DND-41 (cell line): ENCODE measurements at regions not wholly inside any gene's neighbourhood (a gene's known extent, or its start where the extent isn't known, plus 50 kb on each side); places are given as distances from the start of the nearest gene placed in this dataset.

Source experiments
- ATAC-seq: fragments of 200-7000 bp; cut with Tn5 transposase; 3 replicates; pipeline ENCODE4 v1.9.1; 2021; ENCODE audit warnings: low read depth; ENCODE audit not compliant: insufficient read depth
- DNase-seq: peaks from one replicate; pipeline ENCODE4 v3.0.0-alpha.2; 2020
- H2AFZ ChIP-seq: 2 replicates; pipeline ENCODE4 v1.6.0; 2012; ENCODE audit warnings: low read depth, low read length
- H3K27ac ChIP-seq: 2 replicates; pipeline ENCODE4 v1.5.1; 2012; ENCODE audit warnings: low read length, inconsistent platforms
- H3K27me3 ChIP-seq: fragments of 200-600 bp; sonication (generic); 2 replicates; pipeline ENCODE4 v1.6.0; 2012; ENCODE audit warnings: low read length, mild to moderate bottlenecking, inconsistent platforms; ENCODE audit not compliant: insufficient read depth, poor library complexity
- H3K36me3 ChIP-seq: 2 replicates; pipeline ENCODE4 v1.5.1; 2012; ENCODE audit warnings: low read length, inconsistent platforms; ENCODE audit not compliant: insufficient read depth
- H3K4me1 ChIP-seq: 2 replicates; pipeline ENCODE4 v1.5.1; 2012; ENCODE audit warnings: mild to moderate bottlenecking, low read length; ENCODE audit not compliant: insufficient read depth
- H3K4me2 ChIP-seq: 2 replicates; pipeline ENCODE4 v1.6.0; 2012; ENCODE audit warnings: mild to moderate bottlenecking, moderate library complexity, low read length, inconsistent platforms; ENCODE audit not compliant: insufficient read depth
- H3K4me3 ChIP-seq, 2 experiments: fragments of 200-600 bp in 1 of 2; shearing (Covaris generic) in 1 of 2; 2 replicates each; pipeline ENCODE4 v1.5.1; 2012 to 2016; ENCODE audit warnings: inconsistent platforms in 2 of 2, low read length in 2 of 2, mild to moderate bottlenecking in 2 of 2, low read depth in 1 of 2, moderate library complexity in 1 of 2
- H3K79me2 ChIP-seq: 2 replicates; pipeline ENCODE4 v1.6.0; 2012; ENCODE audit warnings: low read length, inconsistent platforms; ENCODE audit not compliant: insufficient read depth
- H3K9ac ChIP-seq: 2 replicates; pipeline ENCODE4 v1.6.0; 2012; ENCODE audit warnings: low read depth, mild to moderate bottlenecking, inconsistent platforms, low read length, moderate library complexity
- H3K9me3 ChIP-seq: 2 replicates; pipeline ENCODE4 v1.5.1; 2012; ENCODE audit warnings: low read length, moderate library complexity, mild to moderate bottlenecking, inconsistent platforms; ENCODE audit not compliant: insufficient read depth, severe bottlenecking
- H4K20me1 ChIP-seq: 2 replicates; pipeline ENCODE4 v1.6.0; 2012; ENCODE audit warnings: low read length; ENCODE audit not compliant: insufficient read depth
- CTCF ChIP-seq: IDR thresholded peaks from 2 replicates; pipeline ENCODE4 v1.5.1; 2012; ENCODE audit warnings: borderline replicate concordance, low read length, moderate library complexity, mild to moderate bottlenecking; ENCODE audit not compliant: poor library complexity, severe bottlenecking; ENCODE audit errors: extremely low read depth
- EZH2 ChIP-seq: IDR thresholded peaks from 3 replicates; pipeline ENCODE4 v1.6.1; 2012; ENCODE audit warnings: borderline replicate concordance, low read depth, mild to moderate bottlenecking, moderate library complexity, low read length, inconsistent platforms; ENCODE audit not compliant: severe bottlenecking

DNA sequence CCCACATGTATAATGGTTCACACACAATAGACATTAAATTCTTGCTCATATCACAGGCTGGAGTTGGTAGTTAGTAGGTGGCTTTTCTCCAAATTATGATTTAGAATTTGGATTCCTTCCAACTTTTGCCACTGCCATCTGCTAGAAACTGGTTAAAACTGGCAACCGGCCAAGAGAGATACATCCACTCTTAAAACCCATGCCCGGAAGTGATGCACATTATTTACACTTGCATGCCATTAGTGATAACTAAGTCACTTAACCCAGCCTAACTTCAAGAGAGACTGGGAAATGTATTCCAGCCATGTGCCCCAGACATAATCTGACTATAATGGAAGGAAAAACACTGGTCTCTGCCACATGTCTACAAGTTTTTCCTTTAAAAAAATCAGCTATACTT is 395.7 kb upstream of the SEMA6A start:
- no peaks in the 10 kb centered on the region for H3K27me3 ChIP-seq
- H3K79me2 ChIP-seq, result no peaks in the 10 kb centered on the region
- H3K4me1 ChIP-seq, result no peaks in the 10 kb centered on the region
- no peaks in the 10 kb centered on the region for H4K20me1 ChIP-seq
- H3K4me3 ChIP-seq, result no peak overlapping the region
- ATAC-seq, result no peak
- DNase-seq, result no peak
- H3K27ac ChIP-seq, result no peak overlapping the region
- no peaks in the 10 kb centered on the region for H3K36me3 ChIP-seq
- H3K9me3 ChIP-seq, result no peaks in the 10 kb centered on the region
- no peak overlapping the region for H2AFZ ChIP-seq
- no peak overlapping the region for H3K9ac ChIP-seq
- no peak overlapping the region for H3K4me2 ChIP-seq
- TF ChIP-seq CTCF (no peak), EZH2 (no peak)

GRCh38 chr5:116964438-116964837 is 389.8 kb upstream of the SEMA6A start:
- Histone ChIP-seq H3K4me2 (no peak overlapping the region), H3K36me3 (no peaks in the 10 kb centered on the region), H3K9ac (no peak overlapping the region), H3K4me1 (no peaks in the 10 kb centered on the region), H2AFZ (no peak overlapping the region), H3K27me3 (no peaks in the 10 kb centered on the region), H3K9me3 (no peaks in the 10 kb centered on the region), H3K79me2 (no peaks in the 10 kb centered on the region), H3K4me3 (no peak overlapping the region), H3K27ac (no peak overlapping the region), H4K20me1 (no peaks in the 10 kb centered on the region)
- no peak for DNase-seq
- no peak for ATAC-seq
- TF ChIP-seq CTCF, result no peak
- no peak for TF ChIP-seq EZH2

GRCh38 chr5:116961021-116961420 is 386.4 kb upstream of the SEMA6A start:
- no peak overlapping the region for H2AFZ ChIP-seq
- no peak for TF ChIP-seq CTCF
- no peaks in the 10 kb centered on the region for H3K79me2 ChIP-seq
- no peak overlapping the region for H3K4me2 ChIP-seq
- no peaks in the 10 kb centered on the region for H3K4me1 ChIP-seq
- no peaks in the 10 kb centered on the region for H3K9me3 ChIP-seq
- no peaks in the 10 kb centered on the region for H3K36me3 ChIP-seq
- no peak overlapping the region for H3K9ac ChIP-seq
- no peak overlapping the region for H3K27ac ChIP-seq
- ATAC-seq, result no peak
- DNase-seq, result no peak
- no peak overlapping the region for H3K4me3 ChIP-seq
- H3K27me3 ChIP-seq, result no peaks in the 10 kb centered on the region
- no peaks in the 10 kb centered on the region for H4K20me1 ChIP-seq

GRCh38 chr5:116959843-116960242 is 385.2 kb upstream of the SEMA6A start:
- TF ChIP-seq EZH2, result no peak
- no peak for TF ChIP-seq CTCF
- Histone ChIP-seq H3K9me3 (no peaks in the 10 kb centered on the region), H3K27me3 (no peaks in the 10 kb centered on the region), H3K27ac (no peak overlapping the region), H4K20me1 (no peaks in the 10 kb centered on the region), H3K9ac (no peak overlapping the region), H3K4me2 (no peak overlapping the region), H3K4me1 (no peaks in the 10 kb centered on the region), H3K36me3 (no peaks in the 10 kb centered on the region), H3K4me3 (no peak overlapping the region), H3K79me2 (no peaks in the 10 kb centered on the region), H2AFZ (no peak overlapping the region)
- DNase-seq (no peak), ATAC-seq (no peak)
